HCT116 (cell line): ENCODE measurements at regions not wholly inside any gene's neighbourhood (a gene's known extent, or its start where the extent isn't known, plus 50 kb on each side); places are given as distances from the start of the nearest gene placed in this dataset.

Experiments
- ATAC-seq: fragments of 200-7000 bp; cut with Tn5 transposase; 2 replicates; pipeline ENCODE4 v1.9.1; 2020; ENCODE audit warnings: mild to moderate bottlenecking, moderate library complexity
- BruUV-seq: library from RNA; stranded (reverse); fragments of 400-500 nt; replicated peaks from 2 replicates; lab custom pipeline; 2021; lab: Mats Ljungman, UMichigan
- CTCF ChIA-PET: fragments of 300-600 bp; sonication (Branson Sonifier 250); formaldehyde crosslinking; loops from one replicate; lab custom pipeline; 2021; ENCODE audit warnings: antibody characterized with exemption; lab: Charles Lee
- POLR2A ChIA-PET: fragments of 300-600, 350-600 bp; sonication (Branson Sonifier 250); formaldehyde crosslinking; loops from one replicate; lab custom pipeline; 2021; ENCODE audit warnings: antibody characterized with exemption; lab: Charles Lee
- RAD21 ChIA-PET, 2 experiments: fragments of 300-600 bp; sonication (Branson Sonifier 250); formaldehyde crosslinking; loops; one replicate each; lab custom pipeline; 2023; ENCODE audit warnings: low total read pairs in 2 of 2; ENCODE audit not compliant: uncharacterized antibody in 2 of 2, unreplicated experiment in 2 of 2, low non-redundant PET in 1 of 2; lab: Charles Lee
- DNase-seq: peaks from one replicate; pipeline ENCODE4 v3.0.0-alpha.2; 2010; ENCODE audit warnings: low read depth, low spot score
- H2AFZ ChIP-seq: fragments of 200-600 bp; shearing (Covaris generic), sonication (generic); 2 replicates; pipeline ENCODE4 v1.6.1; 2017; ENCODE audit warnings: low read depth, mixed run types, mixed read lengths, antibody characterized with exemption, low read length; ENCODE audit not compliant: poor library complexity, severe bottlenecking
- H3K27ac ChIP-seq: 2 replicates; pipeline ENCODE4 v1.5.1; 2012; ENCODE audit warnings: low read depth, low read length
- H3K27me3 ChIP-seq: fragments of 200-600 bp; sonication (generic); 2 replicates; pipeline ENCODE4 v1.6.1; 2016; ENCODE audit warnings: mixed run types, low read length, mixed read lengths; ENCODE audit not compliant: insufficient read depth
- H3K36me3 ChIP-seq, 2 experiments: fragments of 200-500 bp in 1 of 2; fragments of 200-600 bp in 1 of 2; sonication (Bioruptor generic) in 1 of 2; sonication (generic) in 1 of 2; 2 replicates each; pipeline versions ENCODE4 v1.5.1 to v1.6.1; 2014 to 2016; ENCODE audit warnings: low read length in 2 of 2, inconsistent platforms in 1 of 2, mixed read lengths in 1 of 2, mixed run types in 1 of 2; ENCODE audit not compliant: insufficient read depth in 2 of 2, control insufficient read depth in 1 of 2
- H3K4me1 ChIP-seq, 2 experiments: fragments of 200-600 bp in 1 of 2; sonication (generic) in 1 of 2; 2 replicates each; pipeline versions ENCODE4 v1.5.1 to v1.6.1; 2012 to 2017; ENCODE audit warnings: low read length in 2 of 2, inconsistent platforms in 1 of 2, mild to moderate bottlenecking in 1 of 2, mixed read lengths in 1 of 2, mixed run types in 1 of 2, moderate library complexity in 1 of 2; ENCODE audit not compliant: insufficient read depth in 2 of 2, control insufficient read depth in 1 of 2
- H3K4me2 ChIP-seq: fragments of 200-600 bp; sonication (generic); 2 replicates; pipeline ENCODE4 v1.6.1; 2017; ENCODE audit warnings: mixed run types, low read length, mixed read lengths
- H3K4me3 ChIP-seq, 2 experiments: fragments of 200-600 bp in 1 of 2; sonication (generic) in 1 of 2; replicated peaks in 1 of 2; 2 replicates each; pipeline ENCODE4 v1.5.1; 2011 to 2016; ENCODE audit warnings: low read length in 2 of 2, control low read depth in 1 of 2, low read depth in 1 of 2, mild to moderate bottlenecking in 1 of 2, mixed read lengths in 1 of 2, mixed run types in 1 of 2
- H3K79me2 ChIP-seq: fragments of 200-600 bp; sonication (generic); 2 replicates; pipeline ENCODE4 v1.6.1; 2017; ENCODE audit warnings: mild to moderate bottlenecking, mixed run types, low read length, moderate library complexity, mixed read lengths; ENCODE audit not compliant: insufficient read depth
- H3K9ac ChIP-seq: fragments of 200-600 bp; sonication (generic); 2 replicates; pipeline ENCODE4 v1.6.1; 2016; ENCODE audit warnings: low read length, mixed read lengths
- H3K9me2 ChIP-seq: fragments of 200-600 bp; sonication (generic), shearing (Covaris generic); 2 replicates; pipeline ENCODE4 v1.6.1; 2017; ENCODE audit warnings: mixed run types, mild to moderate bottlenecking, moderate library complexity; ENCODE audit not compliant: insufficient read depth
- H3K9me3 ChIP-seq, 2 experiments: fragments of 200-500 bp in 1 of 2; fragments of 200-600 bp in 1 of 2; sonication (Bioruptor generic) in 1 of 2; sonication (generic) in 1 of 2; 2 replicates each; pipeline ENCODE4 v1.6.1; 2014 to 2017; ENCODE audit warnings: low read length in 2 of 2, mixed read lengths in 2 of 2, inconsistent platforms in 1 of 2, low read depth in 1 of 2, mild to moderate bottlenecking in 1 of 2, mixed run types in 1 of 2, moderate library complexity in 1 of 2; ENCODE audit not compliant: control insufficient read depth in 1 of 2, insufficient read depth in 1 of 2
- H4K20me1 ChIP-seq: fragments of 200-600 bp; sonication (generic), shearing (Covaris generic); 2 replicates; pipeline ENCODE4 v1.6.1; 2017; ENCODE audit warnings: mixed run types, mild to moderate bottlenecking, moderate library complexity; ENCODE audit not compliant: insufficient read depth
- CEBPB ChIP-seq: IDR thresholded peaks from 2 replicates; pipeline ENCODE4 v1.6.1; 2012; ENCODE audit warnings: low read depth
- CTCF ChIP-seq, 3 experiments: fragments of 200-600 bp in 1 of 3; sonication (generic) in 1 of 3; IDR thresholded peaks in 2 of 3; conservative IDR thresholded peaks in 1 of 3; 2 replicates each; pipeline ENCODE4 v1.5.1; 2012 to 2017; ENCODE audit warnings: low read depth in 2 of 3, low read length in 2 of 3, antibody characterized with exemption in 1 of 3, borderline replicate concordance in 1 of 3, control low read depth in 1 of 3, mild to moderate bottlenecking in 1 of 3, mixed read lengths in 1 of 3, mixed run types in 1 of 3, moderate library complexity in 1 of 3; ENCODE audit not compliant: insufficient read depth in 1 of 3
- EGR1 ChIP-seq: IDR thresholded peaks from 2 replicates; pipeline ENCODE4 v1.6.1; 2012; ENCODE audit warnings: low read depth
- ELF1 ChIP-seq: IDR thresholded peaks from 2 replicates; pipeline ENCODE4 v1.6.1; 2012; ENCODE audit warnings: low read depth, borderline replicate concordance
- EZH2 ChIP-seq: fragments of 200-600 bp; sonication (generic); IDR thresholded peaks from 2 replicates; pipeline ENCODE4 v1.6.1; 2017; ENCODE audit warnings: antibody characterized with exemption, mixed run types
- EZH2phosphoT487 ChIP-seq: fragments of 200-600 bp; IDR thresholded peaks from 2 replicates; pipeline ENCODE4 v1.6.1; 2018; ENCODE audit warnings: antibody characterized with exemption, borderline replicate concordance
- FOSL1 ChIP-seq: IDR thresholded peaks from 2 replicates; pipeline ENCODE4 v1.6.1; 2012; ENCODE audit warnings: low read depth
- JUND ChIP-seq: IDR thresholded peaks from 2 replicates; pipeline ENCODE4 v1.6.1; 2012
- MAX ChIP-seq: IDR thresholded peaks from 2 replicates; pipeline ENCODE4 v1.6.1; 2012
- POLR2A ChIP-seq: IDR thresholded peaks from 2 replicates; pipeline ENCODE4 v1.7.0; 2011; ENCODE audit warnings: borderline replicate concordance; ENCODE audit not compliant: insufficient read depth, insufficient read length; ENCODE audit errors: extremely low read depth
- SRF ChIP-seq: IDR thresholded peaks from 2 replicates; pipeline ENCODE4 v1.6.1; 2012; ENCODE audit warnings: low read depth
- ZBTB33 ChIP-seq: IDR thresholded peaks from 2 replicates; pipeline ENCODE4 v1.6.1; 2011; ENCODE audit warnings: mild to moderate bottlenecking, low read length, moderate library complexity; ENCODE audit not compliant: insufficient replicate concordance; ENCODE audit errors: extremely low read depth
- ZFX ChIP-seq: fragments of 450-650 bp; IDR thresholded peaks from 2 replicates; pipeline ENCODE4 v1.6.1; 2017
- ZNF274 ChIP-seq: fragments of 200-500 bp; sonication (Bioruptor generic); IDR thresholded peaks from 2 replicates; pipeline ENCODE4 v1.6.1; 2014; ENCODE audit warnings: mild to moderate bottlenecking, low read depth, low read length, inconsistent platforms
- intact Hi-C: fragments of 100-400 bp; cut with micrococcal nuclease; formaldehyde crosslinking; loops from 2 replicates; pipeline ENCODE4 v1.10.0; 2022

- no peak overlapping the region for H2AFZ ChIP-seq
- no peak overlapping the region for H3K9ac ChIP-seq
- H3K27ac ChIP-seq, result no peak overlapping the region
- no peaks in the 10 kb centered on the region for H3K9me2 ChIP-seq
- H3K4me1 ChIP-seq, result no peaks in the 10 kb centered on the region
- H3K27me3 ChIP-seq, result no peaks in the 10 kb centered on the region
- CTCF ChIA-PET, result no interaction called here
- RAD21 ChIA-PET, result no interaction called here
- H4K20me1 ChIP-seq, result no peaks in the 10 kb centered on the region
- no peak for TF ChIP-seq ELF1
- TF ChIP-seq EZH2, result no peak
- TF ChIP-seq FOSL1, result no peak
- TF ChIP-seq ZBTB33, result no peak
- TF ChIP-seq EGR1, result no peak
- TF ChIP-seq SRF, result no peak
- TF ChIP-seq JUND, result no peak
- TF ChIP-seq CTCF (IDR thresholded peaks at IDR 0.05 in 2 of 3, conservative IDR thresholded peaks at IDR 0.05 in 1 of 3; ENCODE audit: borderline replicate concordance in 1 of 3, insufficient read depth in 1 of 3, low read depth in 2 of 3, low read length in 2 of 3), result no peak
- no peak for TF ChIP-seq CEBPB
- TF ChIP-seq MAX, result no peak
- no peak for TF ChIP-seq EZH2phosphoT487
- TF ChIP-seq ZNF274, result no peak
- no peak for TF ChIP-seq POLR2A
- no peak for TF ChIP-seq ZFX
- H3K4me3 ChIP-seq, result no peak overlapping the region
- DNase-seq, result no peak
- H3K4me2 ChIP-seq, result no peak overlapping the region
- no peaks in the 10 kb centered on the region for H3K9me3 ChIP-seq
- BruUV-seq, result no TSS peak
- intact Hi-C loops, result no loop called here
- H3K79me2 ChIP-seq, result no peaks in the 10 kb centered on the region
- POLR2A ChIA-PET, result no interaction called here
- ATAC-seq, result no peak
- no peaks in the 10 kb centered on the region for H3K36me3 ChIP-seq
Observed at GRCh38 chr7:115879171-115879570, 151.4 kb downstream of the TFEC start.
